Heart right ventricle (tissue), 16 donors: ENCODE measurements at regions not wholly inside any gene's neighbourhood (a gene's known extent, or its start where the extent isn't known, plus 50 kb on each side); places are given as distances from the start of the nearest gene placed in this dataset.

Experiments used
- ATAC-seq, 8 donors: fragments of 200-7000 bp; cut with Tn5 transposase; one replicate each; pipeline ENCODE4 v1.9.1; 2020; ENCODE audit warnings: mild to moderate bottlenecking in 8 of 8, moderate library complexity in 8 of 8, moderate number of reproducible peaks in 1 of 8
- DNase-seq, 2 donors: peaks; one replicate each; pipeline ENCODE4 v3.0.0-alpha.2; 2020
- H3K27ac ChIP-seq, 10 donors: fragments of 200-600 bp; sonication (generic) in 2 of 10; one replicate each; pipeline versions ENCODE4 v1.5.0 to v1.8.0; 2020 to 2022; ENCODE audit warnings: mild to moderate bottlenecking in 3 of 10
- H3K27me3 ChIP-seq, 7 donors: fragments of 200-600 bp; one replicate each; pipeline ENCODE4 v1.8.0; 2021 to 2022; ENCODE audit warnings: mild to moderate bottlenecking in 2 of 7
- H3K36me3 ChIP-seq, 9 donors: fragments of 200-600 bp; sonication (generic) in 1 of 9; one replicate each; pipeline versions ENCODE4 v1.5.0 to v1.8.0; 2020 to 2022; ENCODE audit warnings: mild to moderate bottlenecking in 2 of 9
- H3K4me1 ChIP-seq, 9 donors: fragments of 200-600 bp; sonication (generic) in 1 of 9; one replicate each; pipeline versions ENCODE4 v1.5.0 to v1.8.0; 2020 to 2022; ENCODE audit warnings: mild to moderate bottlenecking in 4 of 9
- H3K4me3 ChIP-seq, 10 donors: fragments of 200-600 bp; sonication (generic) in 2 of 10; one replicate each; pipeline versions ENCODE4 v1.5.0 to v1.8.0; 2020 to 2022; ENCODE audit warnings: mild to moderate bottlenecking in 7 of 10, moderate library complexity in 2 of 10
- H3K9me3 ChIP-seq, 11 donors: fragments of 200-600 bp in 10 of 11; sonication (generic) in 2 of 11; one replicate each; pipeline versions ENCODE4 v1.5.0 to v1.8.0; 2013 to 2022; ENCODE audit warnings: mild to moderate bottlenecking in 2 of 11, control low read depth in 1 of 11, moderate library complexity in 1 of 11
- CTCF ChIP-seq, 9 donors: fragments of 200-600 bp; sonication (generic) in 2 of 9; IDR thresholded peaks; one replicate each; pipeline versions ENCODE4 v1.5.0 to v1.8.0; 2021 to 2022; ENCODE audit warnings: antibody characterized with exemption in 9 of 9, mild to moderate bottlenecking in 5 of 9, moderate library complexity in 1 of 9
- WGBS, 2 donors: extraction: QIAGEN DNeasy Blood & Tissue Kit; methylation state at CpG; one replicate each; pipeline ENCODE4 v1.1.7; 2013; ENCODE audit warnings: inconsistent platforms in 1 of 2; 5-methylcytosine and 5-hydroxymethylcytosine counted together
- intact Hi-C, 10 donors: fragments of 100-400 bp; cut with DNase I; formaldehyde crosslinking; loops; one replicate each; pipeline versions ENCODE4 v1.11.1 to v1.14.2; 2022
- donor health status: Arrhythmogenic right ventricular cardiomyopathy.
- donor health status: ischemic (EF 13 %, LVEDD 7.1; RV severe dilation, severe dysfunction).
- donor health status: healthy with polysubstance abuse.
- donor health status: DM: no; HTN: yes; CAD: no.
- donor health status: DM: no; HTN: no; CAD: no.
- donor health status: ischemic (EF 25% LVEDD 6.9; RV normal size, moderate dysfunction).
- donor health status: ischemic (EF 25% LVEDD 5.7; RV mildly dilated, moderate dysfunction).
- donor health status: healthy.
- donor health status: DM: yes; HTN: yes; CAD: no.
- donor health status: Ischemic cardiomyopathy.
- donor health status: ischemic (EF 35%, LVEDD 5.7; RV mildly dilated, moderate dysfunction).
- donor health status: nonischemic (EF 11% LVEDD 7.7; RV severe dilation, severe dysfunction).
- donor health status: DM: yes; HTN: yes; CAD: no.
- donor health status: PGD.
- donor health status: ischemic (EF 29% LVEDD 5.4; RV normal size, mild dysfunction).
- donor health status: nonischemic (EF 23%, LVEDD 6.1; RV moderate dilation, normal function).

- Histone ChIP-seq H3K27me3 (no peaks in the 10 kb centered on the region), H3K4me1 (no peaks in the 10 kb centered on the region), H3K9me3 (peaks cover 0 to 23% (median 12%) of the 10 kb centered on the region in 11 donors), H3K4me3 (no peak overlapping the region), H3K27ac (no peak overlapping the region), H3K36me3 (no peaks in the 10 kb centered on the region)
- TF ChIP-seq CTCF (IDR thresholded peaks at IDR 0.05) = no peak
- 77 to 84% methylated on average over 3 of the region's 3 CpGs for WGBS, 2 donors
- no peak for DNase-seq
- intact Hi-C loops = no loop called here
- ATAC-seq = no peak
These were observed 79.5 kb downstream of the EGLN3 start for GRCh38 chr14:33871394-33871793.

GRCh38 chr14:33866425-33867088, 84.3 kb downstream of the EGLN3 start:
- no peak for ATAC-seq

GRCh38 chr14:33862261-33862802, 88.5 kb downstream of the EGLN3 start:
- no peaks in the 10 kb centered on the region for H3K9me3 ChIP-seq
- no peaks in the 10 kb centered on the region for H3K36me3 ChIP-seq
- no peak overlapping the region for H3K4me3 ChIP-seq
- H3K4me1 ChIP-seq = no peaks in the 10 kb centered on the region
- H3K27ac ChIP-seq = no peak overlapping the region
- TF ChIP-seq CTCF (IDR thresholded peaks at IDR 0.05) = no peak
- ATAC-seq = no peak
- 93% methylated on average over 3 of the region's 3 CpGs for WGBS, 2 donors
- intact Hi-C loops = no loop called here
- DNase-seq = no peak
- no peaks in the 10 kb centered on the region for H3K27me3 ChIP-seq

More at GRCh38 chr14:33866425-33867088, 84.3 kb downstream of the EGLN3 start:
- Histone ChIP-seq H3K9me3 (no peaks in the 10 kb centered on the region), H3K27me3 (no peaks in the 10 kb centered on the region), H3K36me3 (no peaks in the 10 kb centered on the region), H3K4me1 (no peaks in the 10 kb centered on the region), H3K27ac (no peak overlapping the region), H3K4me3 (no peak overlapping the region)
- DNase-seq = no peak
- 88 to 95% methylated on average over 1 of the region's 1 CpG for WGBS, 2 donors
- no peak for TF ChIP-seq CTCF (IDR thresholded peaks at IDR 0.05)
- intact Hi-C loops = no loop called here

GRCh38 chr14:33859306-33859705, 91.6 kb downstream of the EGLN3 start:
- H3K9me3 ChIP-seq = no peaks in the 10 kb centered on the region
- no peak for TF ChIP-seq CTCF (IDR thresholded peaks at IDR 0.05)
- no peaks in the 10 kb centered on the region for H3K36me3 ChIP-seq
- no peaks in the 10 kb centered on the region for H3K27me3 ChIP-seq
- intact Hi-C loops = loop anchor here in 1 of 10 donors (10.0 kb wide), 1 partner anchor 85 kb away; no protein-coding TSS in a partner anchor
- H3K4me1 ChIP-seq = no peaks in the 10 kb centered on the region
- no peak overlapping the region for H3K27ac ChIP-seq
- no peak for DNase-seq
- H3K4me3 ChIP-seq = no peak overlapping the region
- ATAC-seq = no peak
